WERI-Rb-1 (cell line): ENCODE measurements at regions not wholly inside any gene's neighbourhood (a gene's known extent, or its start where the extent isn't known, plus 50 kb on each side); places are given as distances from the start of the nearest gene placed in this dataset.

Experiments
- DNase-seq: peaks from one replicate; pipeline ENCODE4 v3.0.0-alpha.2; 2020
- H3K27ac ChIP-seq: fragments of 250-450 bp; sonication (Bioruptor Pico); 2 replicates; pipeline ENCODE4 v1.5.1; 2020; ENCODE audit warnings: mild to moderate bottlenecking, moderate library complexity
- H3K27me3 ChIP-seq: fragments of 250-450 bp; sonication (Bioruptor Pico); 2 replicates; pipeline ENCODE4 v1.5.1; 2021; ENCODE audit warnings: mild to moderate bottlenecking, low read depth, moderate library complexity; ENCODE audit not compliant: insufficient read depth, severe bottlenecking
- H3K36me3 ChIP-seq: fragments of 250-450 bp; sonication (Bioruptor Pico); 2 replicates; pipeline ENCODE4 v1.5.1; 2020; ENCODE audit warnings: mild to moderate bottlenecking, moderate library complexity
- H3K4me3 ChIP-seq: 2 replicates; pipeline ENCODE4 v1.5.1; 2011; ENCODE audit warnings: low read depth, mild to moderate bottlenecking, control low read depth, low read length
- H3K9me3 ChIP-seq: fragments of 250-450 bp; sonication (Bioruptor Pico); 2 replicates; pipeline ENCODE4 v1.5.1; 2021; ENCODE audit warnings: mild to moderate bottlenecking, moderate library complexity; ENCODE audit not compliant: severe bottlenecking
- TF ChIP-seq, protein P1 (sequence below): IDR thresholded peaks from 2 replicates; pipeline ENCODE4 v1.5.1; 2011; ENCODE audit warnings: low read depth, mild to moderate bottlenecking, control low read depth, inconsistent platforms, low read length

DNA sequence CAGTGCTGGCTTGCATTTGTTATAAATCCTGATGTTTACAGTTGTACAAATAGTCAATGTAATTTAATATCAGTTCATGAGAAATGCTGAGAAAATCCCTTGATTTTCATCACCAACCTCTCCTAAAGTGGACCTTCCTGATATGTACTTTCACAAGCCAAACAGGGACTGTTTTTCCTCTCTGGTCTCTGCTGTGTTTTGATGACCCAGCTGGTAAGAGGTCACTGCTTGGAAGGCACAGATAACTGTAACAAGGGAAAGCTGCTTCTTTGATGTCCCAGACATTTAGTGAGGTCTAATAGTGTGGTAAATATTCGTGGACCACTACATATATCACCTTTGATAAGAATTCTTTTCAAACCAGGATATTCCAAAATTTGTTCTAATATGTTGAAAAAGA is 68.7 kb upstream of the HAPLN1 start:
- H3K27ac ChIP-seq, result no peak overlapping the region
- no peaks in the 10 kb centered on the region for H3K27me3 ChIP-seq
- no peak for DNase-seq
- H3K36me3 ChIP-seq, result no peaks in the 10 kb centered on the region
- TF ChIP-seq, protein P1, sequence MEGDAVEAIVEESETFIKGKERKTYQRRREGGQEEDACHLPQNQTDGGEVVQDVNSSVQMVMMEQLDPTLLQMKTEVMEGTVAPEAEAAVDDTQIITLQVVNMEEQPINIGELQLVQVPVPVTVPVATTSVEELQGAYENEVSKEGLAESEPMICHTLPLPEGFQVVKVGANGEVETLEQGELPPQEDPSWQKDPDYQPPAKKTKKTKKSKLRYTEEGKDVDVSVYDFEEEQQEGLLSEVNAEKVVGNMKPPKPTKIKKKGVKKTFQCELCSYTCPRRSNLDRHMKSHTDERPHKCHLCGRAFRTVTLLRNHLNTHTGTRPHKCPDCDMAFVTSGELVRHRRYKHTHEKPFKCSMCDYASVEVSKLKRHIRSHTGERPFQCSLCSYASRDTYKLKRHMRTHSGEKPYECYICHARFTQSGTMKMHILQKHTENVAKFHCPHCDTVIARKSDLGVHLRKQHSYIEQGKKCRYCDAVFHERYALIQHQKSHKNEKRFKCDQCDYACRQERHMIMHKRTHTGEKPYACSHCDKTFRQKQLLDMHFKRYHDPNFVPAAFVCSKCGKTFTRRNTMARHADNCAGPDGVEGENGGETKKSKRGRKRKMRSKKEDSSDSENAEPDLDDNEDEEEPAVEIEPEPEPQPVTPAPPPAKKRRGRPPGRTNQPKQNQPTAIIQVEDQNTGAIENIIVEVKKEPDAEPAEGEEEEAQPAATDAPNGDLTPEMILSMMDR, result no peak
- no peaks in the 10 kb centered on the region for H3K9me3 ChIP-seq
- no peak overlapping the region for H3K4me3 ChIP-seq

DNA sequence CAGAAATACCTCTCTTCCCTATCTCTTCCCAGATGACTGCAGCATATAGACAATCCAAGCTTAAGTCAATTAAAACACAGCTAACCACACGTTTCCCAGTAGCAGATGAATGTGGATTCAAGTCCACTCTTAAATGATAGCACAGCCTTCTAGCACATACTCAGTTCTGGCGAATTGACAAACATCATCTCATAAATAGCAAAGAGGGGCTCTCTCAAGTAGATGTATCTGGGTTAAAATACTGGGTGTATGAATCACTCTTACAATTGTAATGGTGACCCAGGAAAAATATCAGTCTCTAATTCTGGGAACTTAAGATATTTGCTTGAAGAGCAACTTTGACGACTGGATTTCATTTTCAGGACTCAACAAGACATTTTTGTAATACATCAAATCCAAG is 67.0 kb upstream of the HAPLN1 start:
- DNase-seq, result no peak
- Histone ChIP-seq H3K27me3 (no peaks in the 10 kb centered on the region), H3K27ac (no peak overlapping the region), H3K4me3 (no peak overlapping the region), H3K9me3 (no peaks in the 10 kb centered on the region), H3K36me3 (no peaks in the 10 kb centered on the region)
- TF ChIP-seq, protein P1, result no peak

DNA sequence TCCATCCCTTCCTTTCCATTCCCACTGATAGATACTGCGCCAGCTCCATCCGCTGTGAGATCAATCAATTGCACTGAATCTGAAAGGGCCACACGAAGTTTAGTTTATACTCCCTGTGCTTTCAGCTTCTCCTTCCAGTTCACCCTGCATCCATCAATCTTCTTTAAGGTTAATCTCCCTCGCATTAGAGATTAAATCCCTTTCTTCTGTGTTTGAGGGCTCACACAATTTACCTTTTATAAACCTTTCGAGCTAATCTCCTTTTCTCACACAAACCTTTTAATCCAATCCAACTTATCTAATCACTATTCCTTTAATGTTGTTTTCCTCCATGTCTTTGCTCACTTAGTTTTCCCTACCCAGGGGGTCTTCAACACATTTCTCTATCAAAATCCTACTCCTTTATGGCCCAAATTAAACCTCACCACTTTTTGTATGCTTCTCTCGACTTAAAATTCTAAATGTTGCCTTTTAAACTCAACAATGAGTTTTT is 64.6 kb upstream of the HAPLN1 start:
- no peak overlapping the region for H3K27ac ChIP-seq
- H3K4me3 ChIP-seq, result no peak overlapping the region
- TF ChIP-seq, protein P1, result no peak
- H3K27me3 ChIP-seq, result no peaks in the 10 kb centered on the region
- no peaks in the 10 kb centered on the region for H3K36me3 ChIP-seq
- DNase-seq, result peak; percentile 50
- no peaks in the 10 kb centered on the region for H3K9me3 ChIP-seq

DNA sequence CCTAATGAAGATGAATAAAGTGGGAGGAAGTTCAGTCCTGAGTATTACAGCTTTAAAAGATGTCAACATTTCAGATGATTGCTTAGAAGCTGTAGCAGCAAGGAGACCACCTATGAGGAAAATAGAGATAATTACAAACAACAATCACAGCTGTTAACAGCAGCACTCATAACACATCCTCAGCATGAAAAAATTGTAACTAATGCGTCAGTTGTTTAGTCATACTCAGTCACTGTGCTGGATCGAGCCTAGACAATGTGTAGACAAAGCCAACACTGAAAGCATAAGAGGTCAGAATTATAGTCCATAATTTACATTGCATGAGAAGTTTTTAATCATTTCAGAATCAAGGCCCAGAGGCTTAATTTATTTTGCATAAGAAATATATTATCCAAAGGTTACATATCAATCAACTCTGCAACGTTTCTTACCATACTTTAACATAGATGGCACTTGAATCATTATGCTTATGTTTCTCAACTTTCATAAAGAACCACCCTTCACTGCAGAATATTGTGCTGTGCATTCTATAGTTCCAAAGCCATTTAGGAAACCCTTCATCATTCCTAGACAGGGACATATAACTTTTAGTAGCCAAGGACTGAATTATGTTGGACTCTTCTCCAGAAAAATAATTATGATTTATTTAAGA is 60.2 kb upstream of the HAPLN1 start:
- Histone ChIP-seq H3K27ac (no peak overlapping the region), H3K36me3 (no peaks in the 10 kb centered on the region), H3K27me3 (no peaks in the 10 kb centered on the region), H3K4me3 (no peak overlapping the region), H3K9me3 (no peaks in the 10 kb centered on the region)
- TF ChIP-seq, protein P1, result no peak
- DNase-seq, result no peak

DNA sequence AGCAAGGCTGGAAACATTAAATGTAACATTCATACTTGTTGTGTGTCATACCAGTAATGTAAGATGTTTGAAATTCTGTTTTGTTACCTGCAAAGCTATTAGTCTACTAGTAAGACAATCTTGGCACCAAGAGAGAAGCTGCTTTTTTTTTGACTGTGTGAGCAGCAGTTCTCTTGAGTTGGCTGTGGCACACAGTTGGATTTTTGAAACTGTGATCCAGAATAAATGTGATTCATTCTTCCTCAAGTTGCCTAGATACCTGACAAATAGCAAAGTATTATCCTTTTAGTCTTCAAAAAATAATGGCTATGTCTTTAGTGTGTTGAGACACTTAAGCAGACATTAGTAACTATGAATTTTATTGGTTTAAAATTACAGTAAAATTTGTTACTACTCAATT is 57.2 kb upstream of the HAPLN1 start:
- Histone ChIP-seq H3K27ac (no peak overlapping the region), H3K27me3 (no peaks in the 10 kb centered on the region), H3K4me3 (no peak overlapping the region), H3K36me3 (no peaks in the 10 kb centered on the region), H3K9me3 (no peaks in the 10 kb centered on the region)
- DNase-seq, result no peak
- TF ChIP-seq, protein P1, result no peak
